ENCODE measurements at regions not wholly inside any gene's neighbourhood (a gene's known extent, or its start where the extent isn't known, plus 50 kb on each side); places are given as distances from the start of the nearest gene placed in this dataset.

- TF ChIP-seq POLR2AphosphoS5 (IDR thresholded peaks at IDR 0.05; ENCODE audit: low read depth, low read length): no peak
- TF ChIP-seq TAF1 (IDR thresholded peaks at IDR 0.05; ENCODE audit: borderline replicate concordance, insufficient read depth, low read length): no peak
- no peak for TF ChIP-seq REST (IDR thresholded peaks at IDR 0.05; ENCODE audit: insufficient read depth in 1 of 2, low read depth in 2 of 2, low read length in 2 of 2)
- no peak for TF ChIP-seq SIN3A (IDR thresholded peaks at IDR 0.05; ENCODE audit: borderline replicate concordance, insufficient read depth, low read length)
Observed at GRCh38 chr2:41779888-41780287, 267.9 kb upstream of the PKDCC start.
